AG09319 (cell line): ENCODE measurements at regions not wholly inside any gene's neighbourhood (a gene's known extent, or its start where the extent isn't known, plus 50 kb on each side); places are given as distances from the start of the nearest gene placed in this dataset.

Experiments
- DNase-seq: peaks from one replicate; pipeline ENCODE4 v3.0.0-alpha.2; 2010; ENCODE audit warnings: low read depth; ENCODE audit errors: extremely low read depth
- TF ChIP-seq, protein P1 (sequence below): IDR thresholded peaks from 2 replicates; pipeline ENCODE4 v1.5.1; 2011; ENCODE audit warnings: low read depth, mild to moderate bottlenecking, inconsistent platforms, low read length, moderate library complexity

DNA sequence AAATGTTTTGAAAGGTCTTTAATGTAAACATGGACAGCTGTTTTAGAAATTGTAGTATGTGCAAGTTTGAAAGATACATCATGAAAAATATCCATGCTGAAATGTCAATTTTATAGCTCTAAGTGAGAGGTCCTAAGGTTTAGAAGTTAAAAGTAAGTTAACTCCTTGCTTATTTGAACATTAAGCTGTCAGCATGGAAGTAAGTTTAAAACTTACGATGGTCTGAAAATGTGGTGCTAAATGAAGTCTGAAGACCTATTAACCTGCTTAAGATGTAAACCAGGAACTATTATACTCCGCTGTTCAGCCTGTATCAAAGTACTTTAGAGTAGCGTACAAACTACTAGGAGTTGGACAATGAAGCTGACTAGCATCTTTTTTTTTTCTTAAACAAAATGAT, 1082.4 kb downstream of the TMTC2 start:
- TF ChIP-seq, protein P1, sequence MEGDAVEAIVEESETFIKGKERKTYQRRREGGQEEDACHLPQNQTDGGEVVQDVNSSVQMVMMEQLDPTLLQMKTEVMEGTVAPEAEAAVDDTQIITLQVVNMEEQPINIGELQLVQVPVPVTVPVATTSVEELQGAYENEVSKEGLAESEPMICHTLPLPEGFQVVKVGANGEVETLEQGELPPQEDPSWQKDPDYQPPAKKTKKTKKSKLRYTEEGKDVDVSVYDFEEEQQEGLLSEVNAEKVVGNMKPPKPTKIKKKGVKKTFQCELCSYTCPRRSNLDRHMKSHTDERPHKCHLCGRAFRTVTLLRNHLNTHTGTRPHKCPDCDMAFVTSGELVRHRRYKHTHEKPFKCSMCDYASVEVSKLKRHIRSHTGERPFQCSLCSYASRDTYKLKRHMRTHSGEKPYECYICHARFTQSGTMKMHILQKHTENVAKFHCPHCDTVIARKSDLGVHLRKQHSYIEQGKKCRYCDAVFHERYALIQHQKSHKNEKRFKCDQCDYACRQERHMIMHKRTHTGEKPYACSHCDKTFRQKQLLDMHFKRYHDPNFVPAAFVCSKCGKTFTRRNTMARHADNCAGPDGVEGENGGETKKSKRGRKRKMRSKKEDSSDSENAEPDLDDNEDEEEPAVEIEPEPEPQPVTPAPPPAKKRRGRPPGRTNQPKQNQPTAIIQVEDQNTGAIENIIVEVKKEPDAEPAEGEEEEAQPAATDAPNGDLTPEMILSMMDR = no peak
- no peak for DNase-seq

DNA sequence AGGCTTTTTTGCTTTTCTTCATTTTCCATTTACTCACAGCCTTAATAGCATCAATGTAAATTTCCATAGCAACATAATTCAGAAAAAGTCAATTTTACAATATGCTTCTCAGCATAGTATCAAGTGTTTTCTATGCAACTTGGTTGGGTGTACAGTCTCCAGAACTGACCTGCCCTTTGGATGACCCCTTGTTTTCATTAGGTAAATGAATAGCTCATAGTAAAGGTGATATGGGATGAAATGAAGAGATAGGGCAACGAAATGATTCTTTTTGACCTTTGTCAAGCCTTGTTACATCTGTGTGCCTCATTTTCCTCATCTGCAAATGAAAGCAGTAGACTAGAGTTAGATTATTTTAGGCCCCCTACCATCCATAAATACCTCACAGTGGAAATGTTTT, 1081.0 kb downstream of the TMTC2 start:
- DNase-seq = no peak
- TF ChIP-seq, protein P1 = no peak

DNA sequence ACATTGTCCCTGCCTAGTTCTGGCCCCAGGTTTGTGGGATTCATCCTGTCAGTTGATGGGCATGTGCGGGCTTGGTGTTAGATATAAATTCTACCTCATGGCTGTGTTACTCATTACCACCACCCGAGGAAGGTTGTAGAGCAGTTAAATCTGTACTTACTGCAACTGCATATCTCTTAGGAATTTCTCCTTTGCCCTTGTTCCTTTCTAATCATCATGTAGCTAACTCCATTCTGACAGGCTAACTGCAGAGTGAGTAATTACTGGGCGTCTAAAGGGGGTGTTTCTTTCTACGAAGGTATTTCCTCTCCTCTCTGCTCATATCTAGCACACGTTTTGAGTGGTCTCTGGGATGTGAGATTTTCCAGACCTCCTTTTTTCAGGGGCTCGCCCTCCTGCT, 1076.7 kb downstream of the TMTC2 start:
- TF ChIP-seq, protein P1 = no peak
- no peak for DNase-seq

DNA sequence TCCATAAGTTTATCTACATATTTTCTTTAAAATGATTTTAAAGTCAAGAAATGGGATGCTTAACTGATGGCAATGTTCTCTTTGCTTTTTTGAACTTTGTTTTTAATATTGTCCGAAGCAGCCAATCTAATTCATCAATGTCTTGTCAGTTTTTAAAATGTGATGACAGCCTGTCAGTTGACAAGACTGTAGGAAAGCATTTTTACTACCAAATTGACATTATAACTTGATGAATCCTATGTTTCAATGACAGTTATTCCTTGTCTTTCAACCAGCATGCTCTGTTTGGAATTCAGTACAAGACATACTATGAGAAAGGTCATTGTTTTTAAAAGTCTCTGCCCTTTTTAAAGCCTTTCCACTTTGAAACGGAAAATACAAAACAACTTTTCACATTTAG, 1073.2 kb downstream of the TMTC2 start:
- no peak for DNase-seq
- TF ChIP-seq, protein P1 = no peak

DNA sequence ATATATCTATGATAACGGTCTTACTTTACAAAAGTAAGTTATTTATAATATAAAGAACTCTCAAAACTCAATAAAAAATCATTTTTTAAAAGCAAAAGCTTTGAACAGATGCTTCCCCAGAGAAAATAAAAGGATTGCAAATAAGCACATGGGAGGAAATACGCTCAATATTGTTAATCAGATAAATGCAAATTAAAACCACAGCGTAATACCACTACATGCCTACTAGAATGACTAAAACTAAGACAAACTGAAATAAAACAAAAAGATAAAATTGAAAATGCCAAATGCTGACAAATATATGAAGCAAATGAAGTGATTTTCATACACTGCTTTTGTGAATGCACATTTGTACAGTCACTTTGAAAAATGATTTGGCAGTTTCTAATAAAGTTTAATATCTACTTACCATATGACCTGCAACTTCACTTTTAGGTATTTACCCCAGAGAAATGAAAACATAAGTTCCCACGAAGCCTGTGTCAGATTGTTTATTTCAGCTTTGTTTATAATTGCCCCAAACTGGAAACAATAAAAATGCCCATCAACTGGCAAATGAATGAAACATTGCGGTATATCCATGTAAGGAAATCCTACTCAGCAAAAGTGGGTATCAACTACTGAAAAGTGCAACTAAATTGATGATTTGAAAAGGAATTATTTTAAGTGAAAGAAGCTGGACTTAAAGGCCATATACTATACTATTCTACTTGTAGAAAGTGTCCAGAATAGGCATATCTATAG, 1072.4 kb downstream of the TMTC2 start:
- TF ChIP-seq, protein P1 = no peak
- no peak for DNase-seq

DNA sequence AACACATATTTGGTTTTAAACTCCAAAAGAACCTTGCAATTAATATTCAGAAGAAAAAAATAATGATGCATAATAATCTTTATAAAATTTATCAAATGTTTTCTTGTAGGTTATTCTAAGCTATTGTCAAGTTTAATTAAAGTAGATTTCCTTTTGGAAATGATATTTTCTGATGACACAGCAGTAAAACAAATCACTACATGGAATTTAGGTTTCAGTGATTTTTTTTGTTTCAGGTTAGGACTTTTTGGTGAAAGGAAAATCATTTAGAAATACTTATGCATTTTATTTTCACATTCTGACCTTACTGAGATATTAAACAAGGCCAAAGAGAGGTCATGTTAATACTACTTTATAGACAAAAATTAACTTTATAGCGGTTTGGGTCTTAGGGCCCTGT, 1067.2 kb downstream of the TMTC2 start:
- DNase-seq = no peak
- TF ChIP-seq, protein P1 = no peak

DNA sequence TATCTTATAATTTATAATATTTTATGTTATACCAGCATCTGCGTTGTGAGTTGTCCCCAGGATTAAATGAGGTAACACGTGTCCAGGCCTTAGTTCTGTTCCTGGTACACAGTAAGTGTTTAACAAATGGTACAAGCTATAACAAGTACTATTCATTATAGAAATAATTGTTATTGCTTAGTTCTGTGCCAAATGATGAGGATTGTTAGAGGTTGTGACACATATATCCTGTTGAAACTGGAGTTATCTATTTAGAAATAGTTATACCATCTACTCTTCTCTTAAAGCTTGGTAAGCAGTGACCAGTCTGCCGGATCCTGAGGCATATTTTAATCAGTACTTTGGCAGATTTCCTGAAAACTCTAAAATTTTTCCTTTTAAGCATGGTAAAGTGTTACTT, 1066.5 kb downstream of the TMTC2 start:
- DNase-seq = no peak
- TF ChIP-seq, protein P1 = no peak
